HG02981 (cell line): ENCODE measurements at regions not wholly inside any gene's neighbourhood (a gene's known extent, or its start where the extent isn't known, plus 50 kb on each side); places are given as distances from the start of the nearest gene placed in this dataset.

Experiments used
- ATAC-seq: cut with Tn5 transposase; IDR thresholded peaks from one replicate; pipeline ENCODE4 v1.9.1; 2021; ENCODE audit warnings: mild to moderate bottlenecking, moderate library complexity; ENCODE audit not compliant: unreplicated experiment

- ATAC-seq, result no peak
Observed at GRCh38 chr9:17846948-17847655, 268.2 kb downstream of the SH3GL2 start.

- no peak for ATAC-seq
Observed at GRCh38 chr9:17847908-17848307, 269.0 kb downstream of the SH3GL2 start.

GRCh38 chr9:17852108-17852507, 273.2 kb downstream of the SH3GL2 start:
- no peak for ATAC-seq

- no peak for ATAC-seq
Observed at GRCh38 chr9:17854487-17854886, 275.6 kb downstream of the SH3GL2 start.

GRCh38 chr9:17856995-17857394, 278.1 kb downstream of the SH3GL2 start:
- no peak for ATAC-seq

- no peak for ATAC-seq
Observed at GRCh38 chr9:17859228-17859627, 280.4 kb downstream of the SH3GL2 start.

- ATAC-seq, result no peak
Observed at GRCh38 chr9:17859987-17860386, 281.1 kb downstream of the SH3GL2 start.

- no peak for ATAC-seq
Observed at GRCh38 chr9:17862101-17862500, 283.2 kb downstream of the SH3GL2 start.

- ATAC-seq, result no peak
Observed at GRCh38 chr9:17862629-17863028, 283.8 kb downstream of the SH3GL2 start.

- peak; percentile 89 for ATAC-seq
Observed at GRCh38 chr9:17863213-17863883, 284.5 kb downstream of the SH3GL2 start.

- no peak for ATAC-seq
Observed at GRCh38 chr9:17863924-17864323, 285.1 kb downstream of the SH3GL2 start.

GRCh38 chr9:17864951-17865350, 286.1 kb downstream of the SH3GL2 start:
- no peak for ATAC-seq

- ATAC-seq, result no peak
Observed at GRCh38 chr9:17865881-17866280, 287.0 kb downstream of the SH3GL2 start.

GRCh38 chr9:17870722-17871121, 291.9 kb downstream of the SH3GL2 start:
- ATAC-seq, result no peak

- no peak for ATAC-seq
Observed at GRCh38 chr9:17871213-17871890, 292.5 kb downstream of the SH3GL2 start.

GRCh38 chr9:17875886-17876285, 297.0 kb downstream of the SH3GL2 start:
- ATAC-seq, result no peak

- ATAC-seq, result no peak
Observed at GRCh38 chr9:17876687-17877086, 297.8 kb downstream of the SH3GL2 start.

GRCh38 chr9:17878810-17879370, 300.0 kb downstream of the SH3GL2 start:
- no peak for ATAC-seq

- ATAC-seq, result no peak
Observed at GRCh38 chr9:17881371-17881770, 302.5 kb downstream of the SH3GL2 start.

GRCh38 chr9:17882688-17883594, 304.1 kb downstream of the SH3GL2 start:
- no peak for ATAC-seq

GRCh38 chr9:17888066-17888465, 309.2 kb downstream of the SH3GL2 start:
- ATAC-seq, result no peak
